Fibroblast of lung (primary cell): ENCODE measurements at regions not wholly inside any gene's neighbourhood (a gene's known extent, or its start where the extent isn't known, plus 50 kb on each side); places are given as distances from the start of the nearest gene placed in this dataset.

Source experiments
- EZH2 ChIP-seq: IDR thresholded peaks from 2 replicates; pipeline ENCODE4 v1.5.1; 2012; ENCODE audit warnings: low read length, control low read depth, mild to moderate bottlenecking; ENCODE audit errors: missing control alignments
- TF ChIP-seq, protein P1 (sequence below), 2 donors: IDR thresholded peaks in 1 of 2; conservative IDR thresholded peaks in 1 of 2; 1 replicate in 1 of 2; 2 replicates in 1 of 2; pipeline ENCODE4 v1.5.1; 2011 to 2012; ENCODE audit warnings: low read length in 2 of 2, control low read depth in 1 of 2, inconsistent platforms in 1 of 2, low read depth in 1 of 2, mild to moderate bottlenecking in 1 of 2

GRCh38 chr14:78107166-78107565, 63.0 kb upstream of the NRXN3 start:
- TF ChIP-seq, protein P1, sequence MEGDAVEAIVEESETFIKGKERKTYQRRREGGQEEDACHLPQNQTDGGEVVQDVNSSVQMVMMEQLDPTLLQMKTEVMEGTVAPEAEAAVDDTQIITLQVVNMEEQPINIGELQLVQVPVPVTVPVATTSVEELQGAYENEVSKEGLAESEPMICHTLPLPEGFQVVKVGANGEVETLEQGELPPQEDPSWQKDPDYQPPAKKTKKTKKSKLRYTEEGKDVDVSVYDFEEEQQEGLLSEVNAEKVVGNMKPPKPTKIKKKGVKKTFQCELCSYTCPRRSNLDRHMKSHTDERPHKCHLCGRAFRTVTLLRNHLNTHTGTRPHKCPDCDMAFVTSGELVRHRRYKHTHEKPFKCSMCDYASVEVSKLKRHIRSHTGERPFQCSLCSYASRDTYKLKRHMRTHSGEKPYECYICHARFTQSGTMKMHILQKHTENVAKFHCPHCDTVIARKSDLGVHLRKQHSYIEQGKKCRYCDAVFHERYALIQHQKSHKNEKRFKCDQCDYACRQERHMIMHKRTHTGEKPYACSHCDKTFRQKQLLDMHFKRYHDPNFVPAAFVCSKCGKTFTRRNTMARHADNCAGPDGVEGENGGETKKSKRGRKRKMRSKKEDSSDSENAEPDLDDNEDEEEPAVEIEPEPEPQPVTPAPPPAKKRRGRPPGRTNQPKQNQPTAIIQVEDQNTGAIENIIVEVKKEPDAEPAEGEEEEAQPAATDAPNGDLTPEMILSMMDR (conservative IDR thresholded peaks at IDR 0.05 in 1 of 2, IDR thresholded peaks at IDR 0.05 in 1 of 2; ENCODE audit: low read depth in 1 of 2, low read length in 2 of 2): no peak
- TF ChIP-seq EZH2: no peak
